T-cell (primary cell): ENCODE measurements at regions not wholly inside any gene's neighbourhood (a gene's known extent, or its start where the extent isn't known, plus 50 kb on each side); places are given as distances from the start of the nearest gene placed in this dataset.

Source experiments
- ATAC-seq, 4 experiments: fragments of 200-7000 bp in 3 of 4; fragments of 150-1000 bp in 1 of 4; cut with Tn5 transposase; replicated peaks in 1 of 4; 1 replicate in 3 of 4; 2 replicates in 1 of 4; pipeline ENCODE4 v1.10.0; 2021; ENCODE audit warnings: moderate library complexity in 3 of 4, mild to moderate bottlenecking in 2 of 4, moderate number of reproducible peaks in 1 of 4
- CTCF ChIA-PET, 2 donors: fragments of 300-600 bp; sonication (Branson Sonifier 250); formaldehyde crosslinking; loops; one replicate each; lab custom pipeline; 2022; ENCODE audit warnings: antibody characterized with exemption in 2 of 2; lab: Charles Lee
- POLR2A ChIA-PET, 2 donors: fragments of 300-600 bp; sonication (Branson Sonifier 250); formaldehyde crosslinking; loops; one replicate each; lab custom pipeline; 2022; ENCODE audit warnings: antibody characterized with exemption in 2 of 2; lab: Charles Lee
- DNase-seq, 35 experiments: peaks; one replicate each; pipeline versions ENCODE4 v3.0.0 to v3.0.0-alpha.2; 2013 to 2023
- H3K27ac ChIP-seq: one replicate; pipeline ENCODE4 v1.5.1; 2013; ENCODE audit warnings: low read length
- H3K27me3 ChIP-seq, 2 experiments: replicated peaks in 1 of 2; 1 replicate in 1 of 2; 2 replicates in 1 of 2; pipeline versions ENCODE4 v1.6.1 to v1.7.0; 2013; ENCODE audit warnings: low read length in 1 of 2, mixed read lengths in 1 of 2; ENCODE audit not compliant: control insufficient read depth in 2 of 2, insufficient read depth in 2 of 2; ENCODE audit errors: extremely low read depth in 1 of 2
- H3K36me3 ChIP-seq, 2 donors: 1 replicate in 1 of 2; 2 replicates in 1 of 2; pipeline versions ENCODE4 v1.6.1 to v1.7.0; 2013; ENCODE audit warnings: low read length in 1 of 2; ENCODE audit not compliant: control insufficient read depth in 2 of 2, insufficient read depth in 1 of 2; ENCODE audit errors: extremely low read depth in 1 of 2
- H3K4me1 ChIP-seq, 2 experiments: 1 replicate in 1 of 2; 2 replicates in 1 of 2; pipeline versions ENCODE4 v1.6.1 to v1.7.0; 2013; ENCODE audit warnings: low read length in 2 of 2, mixed read lengths in 1 of 2; ENCODE audit not compliant: insufficient read depth in 2 of 2, control insufficient read depth in 1 of 2; ENCODE audit errors: extremely low read depth in 1 of 2
- H3K4me3 ChIP-seq, 2 donors: 1 replicate in 1 of 2; 2 replicates in 1 of 2; pipeline versions ENCODE4 v1.5.1 to v1.7.0; 2013; ENCODE audit warnings: mild to moderate bottlenecking in 2 of 2, low read length in 1 of 2, moderate library complexity in 1 of 2; ENCODE audit not compliant: control insufficient read depth in 1 of 2; ENCODE audit errors: extremely low read depth in 1 of 2
- H3K9me3 ChIP-seq: 2 replicates; pipeline ENCODE4 v1.7.0; 2013
- H3K27ac Mint-ChIP-seq, 2 donors: one replicate each; pipeline ENCODE4 v1.8.0; 2020 to 2021; ENCODE audit warnings: mild to moderate bottlenecking in 2 of 2, mixed read lengths in 2 of 2
- H3K27me3 Mint-ChIP-seq, 2 donors: one replicate each; pipeline ENCODE4 v1.8.0; 2021 to 2022; ENCODE audit warnings: mixed read lengths in 2 of 2
- H3K36me3 Mint-ChIP-seq: one replicate; pipeline ENCODE4 v1.8.0; 2021; ENCODE audit warnings: mixed read lengths
- H3K4me1 Mint-ChIP-seq, 3 donors: one replicate each; pipeline ENCODE4 v1.8.0; 2020 to 2022; ENCODE audit warnings: mixed read lengths in 3 of 3, mild to moderate bottlenecking in 1 of 3
- H3K4me3 Mint-ChIP-seq, 3 donors: one replicate each; pipeline ENCODE4 v1.8.0; 2020 to 2022; ENCODE audit warnings: mild to moderate bottlenecking in 3 of 3, mixed read lengths in 3 of 3, moderate library complexity in 3 of 3
- H3K9me3 Mint-ChIP-seq, 3 donors: one replicate each; pipeline ENCODE4 v1.8.0; 2020 to 2022; ENCODE audit warnings: mixed read lengths in 3 of 3
- WGBS: methylation state at CpG from one replicate; pipeline ENCODE4 v1.1.5; 2013; ENCODE audit warnings: missing lambda C conversion rate; ENCODE audit not compliant: insufficient coverage; 5-methylcytosine and 5-hydroxymethylcytosine counted together

DNA sequence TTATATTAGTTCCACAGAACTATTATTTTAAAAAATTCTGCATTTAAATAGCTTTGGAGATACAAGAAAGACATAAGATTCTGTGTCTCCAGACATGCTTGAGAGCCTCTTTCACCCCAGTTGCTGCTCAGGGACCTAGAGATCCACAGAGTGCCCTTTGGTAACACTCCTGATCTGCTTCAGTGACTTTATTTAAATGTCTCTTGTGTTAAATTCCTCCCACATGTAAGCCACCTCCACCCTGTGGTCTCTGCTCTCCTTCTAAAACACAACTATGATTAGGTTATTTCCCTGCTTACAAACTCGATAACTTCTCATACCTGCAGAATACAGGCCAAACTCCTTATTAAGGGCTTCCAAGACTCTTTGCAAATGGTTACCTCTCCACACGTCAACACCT is 141.0 kb downstream of the RFC3 start:
- DNase-seq (no peak), ATAC-seq (no peak)
- H3K4me1 Mint-ChIP-seq = no peaks in the 10 kb centered on the region
- H3K36me3 ChIP-seq = no peaks in the 10 kb centered on the region
- no peak overlapping the region for H3K4me3 ChIP-seq
- H3K27me3 Mint-ChIP-seq = no peaks in the 10 kb centered on the region
- WGBS = 59% methylated on average over 2 of the region's 2 CpGs
- no peak overlapping the region for H3K27ac Mint-ChIP-seq
- H3K9me3 ChIP-seq = no peaks in the 10 kb centered on the region
- H3K4me1 ChIP-seq = no peaks in the 10 kb centered on the region
- H3K9me3 Mint-ChIP-seq = no peaks in the 10 kb centered on the region
- no peak overlapping the region for H3K4me3 Mint-ChIP-seq
- CTCF ChIA-PET = no interaction called here
- H3K27me3 ChIP-seq = no peaks in the 10 kb centered on the region
- POLR2A ChIA-PET = no interaction called here
- no peak overlapping the region for H3K27ac ChIP-seq
- H3K36me3 Mint-ChIP-seq = no peaks in the 10 kb centered on the region

DNA sequence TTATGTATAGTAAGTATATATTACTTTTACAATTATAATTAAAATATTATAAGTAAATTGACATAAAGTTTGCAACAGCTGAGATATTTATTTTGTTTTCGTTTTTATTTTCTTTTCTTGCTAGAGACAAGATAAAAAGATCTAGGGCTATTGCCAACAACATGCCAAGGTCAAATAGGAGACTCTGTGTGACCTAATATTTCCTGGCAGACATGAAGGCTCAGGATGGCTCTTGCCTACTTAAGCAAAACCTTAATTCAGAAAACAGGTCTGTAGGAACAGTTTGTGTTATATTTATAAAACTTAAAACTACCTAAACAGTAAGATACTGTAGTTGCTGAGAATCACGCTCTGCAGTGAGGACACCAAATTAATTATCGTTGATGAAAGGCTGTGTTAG is 145.2 kb downstream of the RFC3 start:
- no CpG with 5 or more reads among the region's 3 CpGs for WGBS
- CTCF ChIA-PET = no interaction called here
- POLR2A ChIA-PET = no interaction called here

DNA sequence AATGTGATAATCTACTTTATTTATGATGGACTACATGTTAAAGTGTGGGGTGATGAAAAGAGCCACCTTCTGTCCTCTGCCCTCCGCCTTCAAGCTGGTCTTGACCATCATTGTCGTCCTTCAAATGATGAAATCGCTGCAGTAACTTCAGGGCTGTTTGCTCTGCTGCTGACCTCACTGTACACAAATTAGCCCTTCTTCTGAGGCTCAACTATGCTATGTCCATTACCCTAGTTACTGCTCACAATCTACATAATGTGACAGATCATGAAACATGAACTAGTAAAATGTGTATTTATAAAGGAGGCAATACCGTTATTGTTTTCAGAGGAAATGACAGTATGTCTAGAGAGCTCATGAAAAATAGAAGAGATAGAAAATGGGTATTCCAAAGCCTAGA is 145.9 kb downstream of the RFC3 start:
- DNase-seq (no peak), ATAC-seq (no peak)
- Histone ChIP-seq H3K27me3 (no peaks in the 10 kb centered on the region), H3K9me3 (no peaks in the 10 kb centered on the region), H3K36me3 (no peaks in the 10 kb centered on the region), H3K4me3 (no peak overlapping the region), H3K4me1 (no peaks in the 10 kb centered on the region), H3K27ac (no peak overlapping the region)
- WGBS = 100% methylated on average over 3 of the region's 4 CpGs
- ChIA-PET CTCF (no interaction called here), POLR2A (no interaction called here)
- Mint-ChIP-seq H3K27me3 (no peaks in the 10 kb centered on the region), H3K4me3 (no peak overlapping the region), H3K36me3 (no peaks in the 10 kb centered on the region), H3K4me1 (no peaks in the 10 kb centered on the region), H3K27ac (no peak overlapping the region), H3K9me3 (peaks cover 0 to 8% (median 0%) of the 10 kb centered on the region in 3 donors)

More for the DNA sequence above, 145.2 kb downstream of the RFC3 start:
- ATAC-seq (no peak), DNase-seq (no peak)
- H3K4me3 Mint-ChIP-seq = no peak overlapping the region
- no peaks in the 10 kb centered on the region for H3K27me3 Mint-ChIP-seq
- no peaks in the 10 kb centered on the region for H3K4me1 Mint-ChIP-seq
- no peak overlapping the region for H3K27ac Mint-ChIP-seq
- Histone ChIP-seq H3K36me3 (no peaks in the 10 kb centered on the region), H3K27ac (no peak overlapping the region), H3K27me3 (no peaks in the 10 kb centered on the region), H3K4me3 (no peak overlapping the region), H3K9me3 (no peaks in the 10 kb centered on the region), H3K4me1 (no peaks in the 10 kb centered on the region)
- H3K9me3 Mint-ChIP-seq = peaks cover 0 to 8% (median 0%) of the 10 kb centered on the region in 3 donors
- no peaks in the 10 kb centered on the region for H3K36me3 Mint-ChIP-seq

DNA sequence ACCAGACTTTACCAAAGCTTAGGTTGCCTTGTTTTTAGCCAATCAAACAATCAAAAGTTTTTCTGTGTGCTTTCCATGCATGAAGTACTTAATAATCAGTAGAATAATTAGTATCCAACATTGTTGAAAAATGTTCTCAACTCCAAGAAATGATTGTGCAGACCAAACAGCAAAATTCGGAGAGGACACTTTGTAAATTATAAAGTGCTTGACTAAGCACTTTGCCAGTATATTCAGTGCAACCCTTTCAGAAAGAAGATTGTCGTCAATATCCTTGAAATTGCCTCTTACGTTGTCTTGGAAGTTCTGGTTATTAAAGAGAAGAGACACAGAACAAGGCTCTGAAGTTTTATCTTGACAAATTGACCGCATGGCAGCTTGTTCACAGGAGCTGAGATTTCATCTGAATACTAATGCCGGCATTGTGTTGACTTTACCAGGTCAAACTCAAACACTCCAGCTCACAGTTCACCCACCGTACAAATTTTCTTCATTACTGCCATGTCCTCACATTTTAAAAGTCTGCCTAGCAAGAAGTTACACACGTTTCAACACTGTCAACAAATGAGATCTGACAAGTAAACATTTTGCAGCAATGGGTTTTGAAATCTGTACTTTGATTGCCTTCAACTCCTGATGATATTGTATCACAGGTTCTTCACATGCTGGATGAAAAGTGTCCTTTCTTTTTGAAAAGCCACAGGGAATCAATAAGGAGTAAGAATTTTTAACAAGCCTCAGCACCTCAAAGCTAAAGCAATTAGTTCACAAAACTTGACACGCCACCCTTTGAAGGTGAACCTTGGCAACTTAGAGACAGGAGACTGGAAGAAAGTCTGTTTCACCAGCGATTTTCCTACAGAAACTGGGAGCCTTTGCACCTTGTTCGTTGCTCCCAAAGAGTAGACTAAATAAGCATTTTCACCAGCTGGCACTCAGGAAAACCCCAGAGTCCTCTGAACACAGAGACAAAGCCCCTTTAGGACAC is 150.9 kb downstream of the RFC3 start:
- Mint-ChIP-seq H3K36me3 (no peaks in the 10 kb centered on the region), H3K27me3 (no peaks in the 10 kb centered on the region), H3K27ac (no peak overlapping the region), H3K4me1 (no peaks in the 10 kb centered on the region), H3K9me3 (peaks cover 0 to 13% (median 8%) of the 10 kb centered on the region in 3 donors), H3K4me3 (no peak overlapping the region)
- no peaks in the 10 kb centered on the region for H3K27me3 ChIP-seq
- H3K9me3 ChIP-seq = no peaks in the 10 kb centered on the region
- H3K4me1 ChIP-seq = no peaks in the 10 kb centered on the region
- DNase-seq = no peak
- ChIA-PET CTCF (no interaction called here), POLR2A (interaction anchor here in 1 of 2 donors (0.6 kb wide), 1 partner anchor 271 kb away, joined by 3 read pairs; no protein-coding TSS in a partner anchor)
- no peak overlapping the region for H3K27ac ChIP-seq
- H3K36me3 ChIP-seq = no peaks in the 10 kb centered on the region
- H3K4me3 ChIP-seq = no peak overlapping the region
- ATAC-seq = no peak
- 69% methylated on average over 7 of the region's 10 CpGs for WGBS

DNA sequence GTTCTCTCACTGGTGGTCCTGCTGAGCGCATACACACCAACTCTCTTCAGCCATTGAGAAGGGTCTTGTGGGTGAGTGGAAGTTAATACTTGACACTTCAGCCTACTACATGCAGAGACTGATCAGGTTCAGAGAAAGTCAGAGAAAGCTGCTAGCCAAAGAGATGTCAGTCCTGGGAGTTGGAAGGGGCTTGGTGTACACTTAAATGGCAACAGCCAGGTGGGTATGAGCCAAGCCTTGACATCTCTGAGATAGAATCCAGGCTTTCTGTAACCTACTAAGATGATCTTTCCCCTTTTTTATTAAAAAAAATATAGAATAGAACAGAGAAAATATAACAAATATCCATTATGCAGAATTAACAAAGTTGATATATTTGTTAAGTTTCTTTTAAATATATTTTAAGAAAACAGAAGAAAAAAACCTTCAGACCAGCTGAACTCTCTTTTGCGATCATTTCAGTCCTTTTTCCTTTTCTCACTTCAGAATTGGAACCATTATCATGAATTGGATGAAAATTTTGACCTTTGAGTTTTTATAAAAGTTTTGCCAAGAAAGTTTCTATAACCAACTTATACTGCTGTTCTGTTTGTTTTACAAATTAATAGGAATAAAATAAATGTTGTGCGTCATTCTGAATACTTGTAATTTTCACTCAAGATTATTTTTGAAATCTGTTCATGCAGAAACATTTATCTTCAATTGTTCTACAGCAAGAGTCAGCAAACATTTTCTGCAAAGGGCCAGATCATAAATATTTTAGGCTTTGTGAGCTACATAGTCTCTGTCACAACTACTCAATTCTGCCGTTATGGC is 153.0 kb downstream of the RFC3 start:
- Mint-ChIP-seq H3K27me3 (no peaks in the 10 kb centered on the region), H3K9me3 (peaks cover 0 to 8% (median 5%) of the 10 kb centered on the region in 3 donors), H3K27ac (no peak overlapping the region), H3K36me3 (no peaks in the 10 kb centered on the region), H3K4me3 (no peak overlapping the region), H3K4me1 (no peaks in the 10 kb centered on the region)
- Histone ChIP-seq H3K4me1 (no peaks in the 10 kb centered on the region), H3K9me3 (no peaks in the 10 kb centered on the region), H3K4me3 (no peak overlapping the region), H3K27me3 (no peaks in the 10 kb centered on the region), H3K36me3 (no peaks in the 10 kb centered on the region), H3K27ac (no peak overlapping the region)
- ChIA-PET POLR2A (interaction anchor here in 1 of 2 donors (0.6 kb wide), 1 partner anchor 20 kb away, joined by 3 read pairs; no protein-coding TSS in a partner anchor), CTCF (no interaction called here)
- WGBS = no CpG with 5 or more reads among the region's 4 CpGs
- no peak for DNase-seq
- no peak for ATAC-seq

DNA sequence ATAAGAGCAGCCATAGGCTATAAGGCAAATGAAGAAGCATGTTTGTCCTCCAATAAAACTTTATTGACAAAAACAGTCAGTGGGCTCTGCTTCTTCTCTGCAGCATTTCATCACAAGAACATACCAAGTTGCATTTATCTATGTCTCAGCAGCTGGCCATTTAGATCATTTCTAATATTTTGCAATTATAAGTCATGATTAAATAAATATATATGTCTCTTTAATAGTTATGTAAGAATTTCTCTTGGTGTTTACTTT is 153.5 kb downstream of the RFC3 start:
- peaks cover 0 to 8% (median 5%) of the 10 kb centered on the region in 3 donors for H3K9me3 Mint-ChIP-seq
- POLR2A ChIA-PET = interaction anchor here in 1 of 2 donors (0.6 kb wide), 1 partner anchor 20 kb away, joined by 3 read pairs; no protein-coding TSS in a partner anchor
- no peaks in the 10 kb centered on the region for H3K4me1 Mint-ChIP-seq
- ATAC-seq (no peak), DNase-seq (no peak)
- no peak overlapping the region for H3K27ac Mint-ChIP-seq
- no peaks in the 10 kb centered on the region for H3K36me3 Mint-ChIP-seq
- Histone ChIP-seq H3K4me1 (no peaks in the 10 kb centered on the region), H3K27ac (no peak overlapping the region), H3K9me3 (no peaks in the 10 kb centered on the region), H3K36me3 (no peaks in the 10 kb centered on the region), H3K27me3 (no peaks in the 10 kb centered on the region), H3K4me3 (no peak overlapping the region)
- CTCF ChIA-PET = no interaction called here
- no peaks in the 10 kb centered on the region for H3K27me3 Mint-ChIP-seq
- H3K4me3 Mint-ChIP-seq = no peak overlapping the region
